ENCODE measurements at regions not wholly inside any gene's neighbourhood (a gene's known extent, or its start where the extent isn't known, plus 50 kb on each side); places are given as distances from the start of the nearest gene placed in this dataset.
"Not testable (repeated sequence)": the region's sequence is repeated elsewhere in the genome, so short reads cannot be mapped to it uniquely, and the experiment has no call there.

DNA sequence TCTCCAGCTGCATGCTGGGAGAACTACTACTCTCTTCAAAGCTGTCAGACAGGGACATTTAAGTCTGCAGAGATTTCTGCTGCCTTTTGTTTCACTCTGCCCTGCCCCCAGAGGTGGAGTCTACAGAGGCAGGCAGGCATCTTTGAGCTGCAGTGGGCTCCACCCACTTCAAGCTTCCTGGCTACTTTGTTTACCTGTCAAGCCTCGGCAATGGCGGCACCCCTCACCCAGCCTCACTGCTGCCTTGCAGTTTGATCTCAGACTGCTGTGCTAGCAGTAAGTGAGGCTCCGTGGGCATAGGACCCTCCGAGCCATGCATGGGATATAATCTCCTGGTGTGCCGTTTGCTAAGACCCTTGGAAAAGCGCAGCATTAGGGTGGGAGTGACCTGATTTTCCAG, 61.7 kb downstream of the DMRTA1 start:
- not testable (repeated sequence) for H3K4me1 Mint-ChIP-seq; H3K4me3 ChIP-seq; H3K4me3 Mint-ChIP-seq; H3K9me3 ChIP-seq (ENCODE audit: low read depth); H3K79me2 ChIP-seq (ENCODE audit: low read depth); H3K36me3 ChIP-seq; H3F3A ChIP-seq (ENCODE audit: low read depth); H3K4me2 ChIP-seq; H3K9ac ChIP-seq; H3K27ac ChIP-seq; H4K20me1 ChIP-seq (ENCODE audit: low read depth); H3K27ac Mint-ChIP-seq; H3K4me1 ChIP-seq; H3K27me3 Mint-ChIP-seq (ENCODE audit: insufficient read depth, low read depth); DNase-seq (ENCODE audit: low spot score); H2AFZ ChIP-seq (replicated peaks); H3K27me3 ChIP-seq; H3K36me3 Mint-ChIP-seq
- peaks cover 22% of the 10 kb centered on the region for H3K9me3 Mint-ChIP-seq

DNA sequence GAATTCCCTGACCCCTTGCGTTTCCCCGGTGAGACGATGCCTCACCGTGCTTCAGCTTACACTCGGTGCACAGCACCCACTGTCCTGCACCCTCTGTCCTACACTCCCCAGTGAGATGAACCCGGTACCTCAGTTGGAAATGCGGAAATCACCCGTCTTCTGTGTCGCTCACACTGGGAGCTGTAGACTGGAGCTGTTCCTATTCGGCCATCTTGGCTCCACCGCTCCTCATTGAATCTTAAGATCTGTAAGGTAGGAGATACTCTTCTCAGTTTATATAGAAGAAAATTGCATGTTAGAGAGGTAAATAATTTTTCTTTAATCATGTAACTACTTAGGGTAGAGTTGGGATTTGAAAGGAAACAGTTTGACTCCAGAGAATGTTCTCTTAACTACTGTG, 62.2 kb downstream of the DMRTA1 start:
- Mint-ChIP-seq H3K36me3 (peaks cover 5% of the 10 kb centered on the region), H3K9me3 (peaks cover 22% of the 10 kb centered on the region), H3K27ac (no peak overlapping the region), H3K4me1 (no peaks in the 10 kb centered on the region), H3K27me3 (ENCODE audit: insufficient read depth, low read depth) (peaks cover 2% of the 10 kb centered on the region), H3K4me3 (no peak overlapping the region)
- no peak overlapping the region for H2AFZ ChIP-seq (replicated peaks)
- H3K9me3 ChIP-seq (ENCODE audit: low read depth), result no peaks in the 10 kb centered on the region
- no peak for TF ChIP-seq EZH2 (IDR thresholded peaks at IDR 0.05)
- TF ChIP-seq EZH2phosphoT487 (IDR thresholded peaks at IDR 0.05), result no peak
- TF ChIP-seq, protein P1, sequence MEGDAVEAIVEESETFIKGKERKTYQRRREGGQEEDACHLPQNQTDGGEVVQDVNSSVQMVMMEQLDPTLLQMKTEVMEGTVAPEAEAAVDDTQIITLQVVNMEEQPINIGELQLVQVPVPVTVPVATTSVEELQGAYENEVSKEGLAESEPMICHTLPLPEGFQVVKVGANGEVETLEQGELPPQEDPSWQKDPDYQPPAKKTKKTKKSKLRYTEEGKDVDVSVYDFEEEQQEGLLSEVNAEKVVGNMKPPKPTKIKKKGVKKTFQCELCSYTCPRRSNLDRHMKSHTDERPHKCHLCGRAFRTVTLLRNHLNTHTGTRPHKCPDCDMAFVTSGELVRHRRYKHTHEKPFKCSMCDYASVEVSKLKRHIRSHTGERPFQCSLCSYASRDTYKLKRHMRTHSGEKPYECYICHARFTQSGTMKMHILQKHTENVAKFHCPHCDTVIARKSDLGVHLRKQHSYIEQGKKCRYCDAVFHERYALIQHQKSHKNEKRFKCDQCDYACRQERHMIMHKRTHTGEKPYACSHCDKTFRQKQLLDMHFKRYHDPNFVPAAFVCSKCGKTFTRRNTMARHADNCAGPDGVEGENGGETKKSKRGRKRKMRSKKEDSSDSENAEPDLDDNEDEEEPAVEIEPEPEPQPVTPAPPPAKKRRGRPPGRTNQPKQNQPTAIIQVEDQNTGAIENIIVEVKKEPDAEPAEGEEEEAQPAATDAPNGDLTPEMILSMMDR (IDR thresholded peaks at IDR 0.05), result no peak
- H3K36me3 ChIP-seq, result no peaks in the 10 kb centered on the region
- no peaks in the 10 kb centered on the region for H3K4me1 ChIP-seq
- H3K4me3 ChIP-seq, result no peak overlapping the region
- no peak for DNase-seq (ENCODE audit: low spot score)
- H3F3A ChIP-seq (ENCODE audit: low read depth), result no peaks in the 10 kb centered on the region
- H3K4me2 ChIP-seq, result no peak overlapping the region
- no peaks in the 10 kb centered on the region for H4K20me1 ChIP-seq (ENCODE audit: low read depth)
- no peaks in the 10 kb centered on the region for H3K79me2 ChIP-seq (ENCODE audit: low read depth)
- no peak overlapping the region for H3K9ac ChIP-seq
- H3K27ac ChIP-seq, result no peak overlapping the region
- H3K27me3 ChIP-seq, result no peaks in the 10 kb centered on the region

DNA sequence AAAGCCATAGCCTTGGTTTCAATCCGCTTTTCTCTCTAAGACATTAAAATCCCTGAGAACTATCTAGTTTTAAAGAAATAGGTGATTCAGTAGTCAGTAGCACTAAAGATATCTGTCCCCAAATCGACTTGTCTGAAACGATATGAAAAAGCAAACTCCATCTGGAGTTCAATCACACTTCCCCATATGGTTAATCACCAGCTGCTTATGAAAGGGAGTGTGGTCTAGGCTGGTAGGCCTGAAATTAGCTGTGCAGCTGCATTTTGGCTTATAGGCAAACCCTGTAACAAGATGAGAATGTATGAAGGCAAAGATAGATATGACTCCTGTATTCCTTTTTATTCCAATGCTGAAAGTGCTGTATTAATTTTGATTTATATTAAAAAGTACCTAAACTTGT, 65.9 kb downstream of the DMRTA1 start:
- Mint-ChIP-seq H3K36me3 (peaks cover 3% of the 10 kb centered on the region), H3K27ac (no peak overlapping the region), H3K27me3 (ENCODE audit: insufficient read depth, low read depth) (peaks cover 2% of the 10 kb centered on the region), H3K4me3 (no peak overlapping the region), H3K9me3 (peaks cover 12% of the 10 kb centered on the region), H3K4me1 (no peaks in the 10 kb centered on the region)
- Histone ChIP-seq H3K4me2 (no peak overlapping the region), H3K36me3 (no peaks in the 10 kb centered on the region), H2AFZ (replicated peaks) (no peak overlapping the region), H3K27ac (no peak overlapping the region), H3K4me3 (no peak overlapping the region), H3K27me3 (no peaks in the 10 kb centered on the region), H3K9ac (no peak overlapping the region), H3F3A (ENCODE audit: low read depth) (no peaks in the 10 kb centered on the region), H3K4me1 (no peaks in the 10 kb centered on the region), H4K20me1 (ENCODE audit: low read depth) (no peaks in the 10 kb centered on the region), H3K79me2 (ENCODE audit: low read depth) (no peaks in the 10 kb centered on the region), H3K9me3 (ENCODE audit: low read depth) (no peaks in the 10 kb centered on the region)
- DNase-seq (ENCODE audit: low spot score), result no peak
- TF ChIP-seq, protein P1 (IDR thresholded peaks at IDR 0.05), result no peak
- TF ChIP-seq EZH2phosphoT487 (IDR thresholded peaks at IDR 0.05) (no peak), EZH2 (IDR thresholded peaks at IDR 0.05) (no peak)

DNA sequence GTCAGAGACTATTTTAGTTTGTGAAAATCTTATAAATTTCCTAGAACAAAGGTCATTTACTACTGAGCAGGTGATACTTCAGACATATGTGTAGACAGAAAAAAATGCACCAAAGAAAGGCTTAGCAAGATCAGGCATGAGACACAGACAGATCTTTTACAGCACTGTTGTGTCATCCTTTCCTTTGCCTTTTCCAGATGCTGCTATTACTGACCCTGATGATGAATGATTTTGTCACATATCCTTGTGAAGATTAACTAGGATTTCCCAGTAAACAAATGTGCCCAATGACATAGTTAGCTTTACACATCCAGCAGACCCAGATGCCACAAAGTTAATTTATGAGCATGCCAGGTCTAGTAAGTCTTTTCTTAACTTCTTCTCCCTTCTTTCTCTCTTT, 68.2 kb downstream of the DMRTA1 start:
- H3K4me2 ChIP-seq, result no peak overlapping the region
- Mint-ChIP-seq H3K9me3 (no peaks in the 10 kb centered on the region), H3K4me3 (no peak overlapping the region), H3K27ac (no peak overlapping the region), H3K36me3 (no peaks in the 10 kb centered on the region), H3K27me3 (ENCODE audit: insufficient read depth, low read depth) (no peaks in the 10 kb centered on the region), H3K4me1 (no peaks in the 10 kb centered on the region)
- no peak overlapping the region for H3K4me3 ChIP-seq
- H3K9me3 ChIP-seq (ENCODE audit: low read depth), result no peaks in the 10 kb centered on the region
- no peak for DNase-seq (ENCODE audit: low spot score)
- H3K79me2 ChIP-seq (ENCODE audit: low read depth), result no peaks in the 10 kb centered on the region
- H3F3A ChIP-seq (ENCODE audit: low read depth), result no peaks in the 10 kb centered on the region
- H3K4me1 ChIP-seq, result no peaks in the 10 kb centered on the region
- TF ChIP-seq EZH2phosphoT487 (IDR thresholded peaks at IDR 0.05) (no peak), EZH2 (IDR thresholded peaks at IDR 0.05) (no peak)
- TF ChIP-seq, protein P1 (IDR thresholded peaks at IDR 0.05), result no peak
- H3K9ac ChIP-seq, result no peak overlapping the region
- no peak overlapping the region for H3K27ac ChIP-seq
- H3K27me3 ChIP-seq, result no peaks in the 10 kb centered on the region
- H4K20me1 ChIP-seq (ENCODE audit: low read depth), result no peaks in the 10 kb centered on the region
- no peak overlapping the region for H2AFZ ChIP-seq (replicated peaks)
- H3K36me3 ChIP-seq, result no peaks in the 10 kb centered on the region

All from neural progenitor cell (in vitro differentiated cells).